Thyroid gland (tissue), 4 donors: ENCODE measurements at regions not wholly inside any gene's neighbourhood (a gene's known extent, or its start where the extent isn't known, plus 50 kb on each side); places are given as distances from the start of the nearest gene placed in this dataset.

Experiments used
- DNase-seq, 2 donors: peaks; one replicate each; pipeline ENCODE4 v3.0.0-alpha.2; 2019
- H3K27ac ChIP-seq, 3 donors: fragments of 200-600 bp; sonication (generic); 1 replicate in 2 of 3; 2 replicates in 1 of 3; pipeline ENCODE4 v1.5.1; 2016 to 2019; ENCODE audit warnings: mild to moderate bottlenecking in 1 of 3, moderate library complexity in 1 of 3
- H3K27me3 ChIP-seq: fragments of 200-600 bp; sonication (generic); one replicate; pipeline ENCODE4 v1.5.1; 2019
- H3K36me3 ChIP-seq, 2 donors: fragments of 200-600 bp; sonication (generic); one replicate each; pipeline ENCODE4 v1.5.1; 2016 to 2019
- H3K4me1 ChIP-seq, 2 donors: fragments of 200-600 bp; sonication (generic); one replicate each; pipeline ENCODE4 v1.5.1; 2017 to 2019
- H3K4me3 ChIP-seq, 3 donors: fragments of 200-600 bp; sonication (generic); replicated peaks in 1 of 3; 1 replicate in 2 of 3; 2 replicates in 1 of 3; pipeline ENCODE4 v1.5.1; 2016; ENCODE audit warnings: mild to moderate bottlenecking in 1 of 3
- H3K9me3 ChIP-seq: fragments of 200-600 bp; sonication (generic); one replicate; pipeline ENCODE4 v1.5.1; 2017
- CTCF ChIP-seq, 6 experiments: fragments of 200-600 bp in 3 of 6; fragments of 450-650 bp in 3 of 6; sonication (generic) in 3 of 6; IDR thresholded peaks; one replicate each; pipeline ENCODE4 v1.5.1; 2016 to 2019; ENCODE audit warnings: antibody characterized with exemption in 6 of 6, mild to moderate bottlenecking in 2 of 6, inconsistent platforms in 1 of 6, moderate library complexity in 1 of 6
- POLR2A ChIP-seq, 2 donors: fragments of 450-650 bp; IDR thresholded peaks; one replicate each; pipeline ENCODE4 v1.6.1; 2017; ENCODE audit warnings: antibody characterized with exemption in 2 of 2, mild to moderate bottlenecking in 2 of 2, moderate library complexity in 1 of 2
- WGBS, 2 donors: methylation state at CpG; one replicate each; pipeline ENCODE4 v1.1.5; 2017; 5-methylcytosine and 5-hydroxymethylcytosine counted together
- intact Hi-C: fragments of 100-400 bp; cut with DNase I; formaldehyde crosslinking; loops from one replicate; pipeline ENCODE4 v1.15.1; 2023

DNA sequence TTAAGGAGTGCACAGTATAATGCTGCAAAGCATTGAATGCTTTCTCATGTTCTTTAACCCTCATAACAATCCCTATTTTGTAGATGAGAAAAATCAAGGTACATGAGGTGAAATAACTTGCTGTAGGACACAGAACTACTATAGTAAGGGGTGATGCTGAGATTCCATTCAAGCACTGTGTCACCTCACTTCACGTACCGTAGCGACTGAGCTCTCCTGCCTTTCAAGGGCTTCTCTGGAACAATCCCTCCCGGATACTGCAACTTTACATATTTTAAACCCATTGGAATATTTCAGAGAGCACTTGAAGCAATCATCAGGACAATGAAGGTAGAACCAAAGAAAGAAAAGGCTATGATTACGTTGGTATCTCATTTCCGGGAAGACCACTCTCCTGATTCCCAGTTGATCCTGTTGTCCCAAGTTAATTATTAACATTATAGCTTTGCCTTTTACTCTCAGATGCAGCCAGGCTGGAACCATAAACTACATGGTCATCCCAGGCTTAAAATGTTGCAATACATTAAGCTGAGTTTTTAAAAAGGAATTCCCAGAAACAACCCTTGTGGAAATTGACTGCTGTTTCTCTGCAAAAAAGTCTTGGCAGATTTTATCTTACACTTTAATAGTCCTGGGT lies 252.2 kb upstream of the IGF1R start:
- H3K27me3 ChIP-seq: no peaks in the 10 kb centered on the region
- no peaks in the 10 kb centered on the region for H3K9me3 ChIP-seq
- no peaks in the 10 kb centered on the region for H3K36me3 ChIP-seq
- H3K4me1 ChIP-seq: no peaks in the 10 kb centered on the region
- no peak overlapping the region for H3K4me3 ChIP-seq
- no peak for DNase-seq
- TF ChIP-seq CTCF (IDR thresholded peaks at IDR 0.05): no peak
- TF ChIP-seq POLR2A (IDR thresholded peaks at IDR 0.05): no peak
- 77 to 89% methylated on average over 6 of the region's 6 CpGs for WGBS, 2 donors
- no peak overlapping the region for H3K27ac ChIP-seq
- intact Hi-C loops: no loop called here

DNA sequence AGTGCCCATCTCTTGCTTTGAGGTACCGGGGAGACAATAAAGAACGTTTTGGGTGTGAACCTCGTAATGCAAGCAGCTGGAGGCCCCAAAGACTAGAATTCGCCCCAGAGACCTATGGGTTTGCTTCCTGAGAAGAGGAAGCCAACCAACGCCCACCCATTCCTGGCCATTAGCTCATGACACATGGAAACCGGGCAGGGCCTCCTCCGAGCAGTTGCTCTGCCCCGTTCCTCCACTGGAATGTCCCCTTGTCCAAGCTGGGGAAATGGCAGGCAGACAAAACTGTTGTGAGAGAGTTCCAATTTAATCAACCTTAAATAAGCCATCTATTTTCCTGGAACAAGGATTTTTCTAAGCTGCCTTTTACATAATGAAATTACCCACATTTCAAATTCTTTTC lies 250.9 kb upstream of the IGF1R start:
- Histone ChIP-seq H3K9me3 (no peaks in the 10 kb centered on the region), H3K27ac (no peak overlapping the region), H3K36me3 (no peaks in the 10 kb centered on the region), H3K4me3 (no peak overlapping the region), H3K27me3 (no peaks in the 10 kb centered on the region), H3K4me1 (no peaks in the 10 kb centered on the region)
- intact Hi-C loops: no loop called here
- TF ChIP-seq POLR2A (IDR thresholded peaks at IDR 0.05) (no peak), CTCF (IDR thresholded peaks at IDR 0.05) (no peak)
- DNase-seq: no peak
- 74 to 80% methylated on average over 8 of the region's 8 CpGs for WGBS, 2 donors

DNA sequence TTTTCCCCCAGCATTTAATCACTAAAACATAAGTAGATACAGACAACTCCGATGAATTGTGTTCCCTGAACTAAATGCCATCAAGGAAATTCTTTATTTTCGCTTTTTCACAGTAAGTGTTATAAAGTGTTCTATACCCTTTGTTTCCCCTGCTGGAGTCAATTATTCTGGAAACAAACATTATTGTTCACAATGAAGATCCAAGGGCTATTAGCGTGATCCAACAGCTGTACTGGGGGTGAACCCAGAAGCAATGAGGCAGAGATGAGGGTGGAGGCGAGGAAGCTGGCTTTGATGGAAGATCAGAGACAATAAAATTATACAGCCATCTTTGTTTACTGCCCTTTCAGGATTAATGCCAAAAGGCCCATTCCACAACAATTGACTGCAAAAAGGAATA lies 250.3 kb upstream of the IGF1R start:
- 89 to 92% methylated on average over 4 of the region's 4 CpGs for WGBS, 2 donors
- Histone ChIP-seq H3K27ac (no peak overlapping the region), H3K4me1 (no peaks in the 10 kb centered on the region), H3K27me3 (no peaks in the 10 kb centered on the region), H3K36me3 (no peaks in the 10 kb centered on the region), H3K4me3 (no peak overlapping the region), H3K9me3 (no peaks in the 10 kb centered on the region)
- no peak for DNase-seq
- TF ChIP-seq POLR2A (IDR thresholded peaks at IDR 0.05): no peak
- no peak for TF ChIP-seq CTCF (IDR thresholded peaks at IDR 0.05)
- intact Hi-C loops: no loop called here

DNA sequence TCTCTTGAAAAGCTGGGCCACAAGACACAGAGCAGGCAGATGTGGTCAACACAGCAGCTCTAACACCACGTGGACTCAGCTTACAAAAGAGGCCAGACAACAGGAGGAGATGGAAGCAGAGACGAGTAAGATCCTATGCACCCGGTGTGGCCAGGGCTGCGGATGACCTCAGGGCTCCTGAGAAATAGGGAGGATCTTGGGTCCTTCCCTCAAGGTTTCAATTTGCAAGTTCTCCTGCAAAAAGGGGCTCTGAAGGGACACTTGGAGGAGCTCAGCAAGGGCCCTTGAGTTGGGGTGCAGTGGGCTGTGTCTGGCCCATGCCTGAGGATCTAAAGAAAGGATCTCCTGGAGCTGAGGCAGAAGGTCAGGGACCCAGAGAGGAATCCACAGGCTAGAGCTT lies 249.5 kb upstream of the IGF1R start:
- no peaks in the 10 kb centered on the region for H3K27me3 ChIP-seq
- TF ChIP-seq POLR2A (IDR thresholded peaks at IDR 0.05) (no peak), CTCF (IDR thresholded peaks at IDR 0.05) (no peak)
- no peak overlapping the region for H3K27ac ChIP-seq
- 85 to 94% methylated on average over 4 of the region's 4 CpGs for WGBS, 2 donors
- intact Hi-C loops: no loop called here
- H3K4me3 ChIP-seq: no peak overlapping the region
- no peaks in the 10 kb centered on the region for H3K4me1 ChIP-seq
- no peak for DNase-seq
- no peaks in the 10 kb centered on the region for H3K9me3 ChIP-seq
- no peaks in the 10 kb centered on the region for H3K36me3 ChIP-seq

- DNase-seq: no peak
- Histone ChIP-seq H3K4me3 (no peak overlapping the region), H3K9me3 (no peaks in the 10 kb centered on the region), H3K27me3 (no peaks in the 10 kb centered on the region), H3K36me3 (no peaks in the 10 kb centered on the region), H3K27ac (no peak overlapping the region), H3K4me1 (no peaks in the 10 kb centered on the region)
- WGBS, 2 donors: 81 to 91% methylated on average over 2 of the region's 2 CpGs
- intact Hi-C loops: no loop called here
- TF ChIP-seq CTCF (IDR thresholded peaks at IDR 0.05): no peak
Observed at GRCh38 chr15:98400120-98400519, 248.2 kb upstream of the IGF1R start.
